ENCODE measurements at regions not wholly inside any gene's neighbourhood (a gene's known extent, or its start where the extent isn't known, plus 50 kb on each side); places are given as distances from the start of the nearest gene placed in this dataset.

- Histone ChIP-seq H3K9me3 (no peaks in the 10 kb centered on the region), H3K36me3 (no peaks in the 10 kb centered on the region), H3K4me1 (peaks cover 6% of the 10 kb centered on the region), H3K27ac (no peak overlapping the region), H3K4me3 (no peak overlapping the region), H3K27me3 (no peaks in the 10 kb centered on the region)
- WGBS: 53% methylated on average over 4 of the region's 4 CpGs
- DNase-seq (ENCODE audit: low spot score in 2 of 2): no peak
- TF ChIP-seq POLR2A (IDR thresholded peaks at IDR 0.05) (no peak), EP300 (IDR thresholded peaks at IDR 0.05) (no peak), POLR2AphosphoS5 (IDR thresholded peaks at IDR 0.05) (no peak), CTCF (IDR thresholded peaks at IDR 0.05) (no peak)
Observed at GRCh38 chr2:16739778-16740581, 74.3 kb upstream of the CYRIA start.

- Histone ChIP-seq H3K4me3 (no peak overlapping the region), H3K36me3 (no peaks in the 10 kb centered on the region), H3K9me3 (no peaks in the 10 kb centered on the region), H3K27me3 (no peaks in the 10 kb centered on the region), H3K27ac (no peak overlapping the region), H3K4me1 (peaks cover 6% of the 10 kb centered on the region)
- TF ChIP-seq CTCF (IDR thresholded peaks at IDR 0.05): no peak
- no peak for TF ChIP-seq EP300 (IDR thresholded peaks at IDR 0.05)
- no peak for TF ChIP-seq POLR2AphosphoS5 (IDR thresholded peaks at IDR 0.05)
- TF ChIP-seq POLR2A (IDR thresholded peaks at IDR 0.05): no peak
- WGBS: 58% methylated on average over 6 of the region's 6 CpGs
- DNase-seq (ENCODE audit: low spot score in 2 of 2): no peak
Observed at GRCh38 chr2:16738361-16739225, 73.0 kb upstream of the CYRIA start.

GRCh38 chr2:16737812-16738211 lies 72.2 kb upstream of the CYRIA start:
- Histone ChIP-seq H3K4me1 (peaks cover 6% of the 10 kb centered on the region), H3K27ac (no peak overlapping the region), H3K4me3 (no peak overlapping the region), H3K36me3 (no peaks in the 10 kb centered on the region), H3K9me3 (no peaks in the 10 kb centered on the region), H3K27me3 (no peaks in the 10 kb centered on the region)
- 95% methylated on average over 1 of the region's 1 CpG for WGBS
- TF ChIP-seq POLR2A (IDR thresholded peaks at IDR 0.05) (no peak), EP300 (IDR thresholded peaks at IDR 0.05) (no peak), CTCF (IDR thresholded peaks at IDR 0.05) (no peak), POLR2AphosphoS5 (IDR thresholded peaks at IDR 0.05) (no peak)
- DNase-seq (ENCODE audit: low spot score in 2 of 2): no peak

GRCh38 chr2:16736633-16737032 lies 71.0 kb upstream of the CYRIA start:
- 80% methylated on average over 2 of the region's 2 CpGs for WGBS
- TF ChIP-seq POLR2A (IDR thresholded peaks at IDR 0.05): no peak
- TF ChIP-seq POLR2AphosphoS5 (IDR thresholded peaks at IDR 0.05): no peak
- no peaks in the 10 kb centered on the region for H3K27me3 ChIP-seq
- H3K4me3 ChIP-seq: no peak overlapping the region
- no peak for DNase-seq (ENCODE audit: low spot score in 2 of 2)
- H3K4me1 ChIP-seq: peaks cover 6% of the 10 kb centered on the region
- no peaks in the 10 kb centered on the region for H3K36me3 ChIP-seq
- no peak overlapping the region for H3K27ac ChIP-seq
- no peaks in the 10 kb centered on the region for H3K9me3 ChIP-seq

GRCh38 chr2:16729335-16729734 lies 63.7 kb upstream of the CYRIA start:
- Histone ChIP-seq H3K4me3 (no peak overlapping the region), H3K9me3 (no peaks in the 10 kb centered on the region), H3K36me3 (no peaks in the 10 kb centered on the region), H3K27ac (no peak overlapping the region), H3K4me1 (no peaks in the 10 kb centered on the region), H3K27me3 (no peaks in the 10 kb centered on the region)
- no peak for TF ChIP-seq POLR2A (IDR thresholded peaks at IDR 0.05)
- TF ChIP-seq POLR2AphosphoS5 (IDR thresholded peaks at IDR 0.05): no peak
- no peak for TF ChIP-seq EP300 (IDR thresholded peaks at IDR 0.05)
- TF ChIP-seq CTCF (IDR thresholded peaks at IDR 0.05): no peak
- DNase-seq (ENCODE audit: low spot score in 2 of 2): no peak
- 83% methylated on average over 5 of the region's 5 CpGs for WGBS

Measured in suprapubic skin (tissue), 4 donors.